ENCODE measurements at regions not wholly inside any gene's neighbourhood (a gene's known extent, or its start where the extent isn't known, plus 50 kb on each side); places are given as distances from the start of the nearest gene placed in this dataset.

DNA sequence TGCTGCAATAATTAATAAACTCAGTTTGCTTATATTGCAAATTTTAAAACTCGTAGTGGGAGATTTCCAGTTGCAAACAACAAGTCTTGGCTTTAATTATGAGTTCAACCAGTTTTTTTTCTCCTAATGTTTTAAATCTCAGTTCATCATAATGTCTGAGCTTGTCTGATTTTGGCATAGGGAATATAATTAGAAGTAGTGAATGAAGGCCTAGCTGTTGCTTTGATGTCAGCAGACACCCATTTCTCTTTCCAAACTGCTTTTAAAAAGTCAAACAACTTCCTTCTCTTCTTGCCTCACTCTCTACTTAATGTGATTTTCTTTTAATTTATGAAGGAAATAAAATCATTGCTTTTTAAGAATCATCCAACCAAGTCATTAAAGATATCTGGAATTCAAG lies 1462.1 kb downstream of the DPP10 start:
- TF ChIP-seq, protein P1, sequence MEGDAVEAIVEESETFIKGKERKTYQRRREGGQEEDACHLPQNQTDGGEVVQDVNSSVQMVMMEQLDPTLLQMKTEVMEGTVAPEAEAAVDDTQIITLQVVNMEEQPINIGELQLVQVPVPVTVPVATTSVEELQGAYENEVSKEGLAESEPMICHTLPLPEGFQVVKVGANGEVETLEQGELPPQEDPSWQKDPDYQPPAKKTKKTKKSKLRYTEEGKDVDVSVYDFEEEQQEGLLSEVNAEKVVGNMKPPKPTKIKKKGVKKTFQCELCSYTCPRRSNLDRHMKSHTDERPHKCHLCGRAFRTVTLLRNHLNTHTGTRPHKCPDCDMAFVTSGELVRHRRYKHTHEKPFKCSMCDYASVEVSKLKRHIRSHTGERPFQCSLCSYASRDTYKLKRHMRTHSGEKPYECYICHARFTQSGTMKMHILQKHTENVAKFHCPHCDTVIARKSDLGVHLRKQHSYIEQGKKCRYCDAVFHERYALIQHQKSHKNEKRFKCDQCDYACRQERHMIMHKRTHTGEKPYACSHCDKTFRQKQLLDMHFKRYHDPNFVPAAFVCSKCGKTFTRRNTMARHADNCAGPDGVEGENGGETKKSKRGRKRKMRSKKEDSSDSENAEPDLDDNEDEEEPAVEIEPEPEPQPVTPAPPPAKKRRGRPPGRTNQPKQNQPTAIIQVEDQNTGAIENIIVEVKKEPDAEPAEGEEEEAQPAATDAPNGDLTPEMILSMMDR (conservative IDR thresholded peaks at IDR 0.05; ENCODE audit: low read depth, low read length): no peak
- DNase-seq (ENCODE audit: low read depth): no peak
- H3K4me3 ChIP-seq (ENCODE audit: low read depth, low read length): no peak overlapping the region

DNA sequence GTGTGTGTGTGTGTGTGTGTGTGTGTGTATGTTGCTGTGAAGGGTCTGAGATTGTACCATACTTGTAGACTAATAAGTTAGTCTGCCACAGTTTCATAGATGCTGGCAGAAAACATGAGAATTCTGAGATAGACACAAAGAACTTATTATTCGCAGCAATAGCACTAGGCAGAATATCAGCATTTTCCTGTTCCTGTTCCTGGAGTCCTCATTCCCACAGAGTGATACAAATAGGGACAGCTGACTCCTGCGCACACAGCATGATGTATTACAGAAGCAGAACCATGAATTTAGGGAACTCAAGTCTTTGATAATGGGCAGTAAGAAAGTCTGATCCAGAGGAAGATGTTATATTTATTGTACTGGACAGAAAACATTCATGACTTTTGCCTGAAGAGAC lies 1466.3 kb downstream of the DPP10 start:
- TF ChIP-seq, protein P1 (conservative IDR thresholded peaks at IDR 0.05; ENCODE audit: low read depth, low read length): no peak
- no peak for DNase-seq (ENCODE audit: low read depth)
- H3K4me3 ChIP-seq (ENCODE audit: low read depth, low read length): no peak overlapping the region

DNA sequence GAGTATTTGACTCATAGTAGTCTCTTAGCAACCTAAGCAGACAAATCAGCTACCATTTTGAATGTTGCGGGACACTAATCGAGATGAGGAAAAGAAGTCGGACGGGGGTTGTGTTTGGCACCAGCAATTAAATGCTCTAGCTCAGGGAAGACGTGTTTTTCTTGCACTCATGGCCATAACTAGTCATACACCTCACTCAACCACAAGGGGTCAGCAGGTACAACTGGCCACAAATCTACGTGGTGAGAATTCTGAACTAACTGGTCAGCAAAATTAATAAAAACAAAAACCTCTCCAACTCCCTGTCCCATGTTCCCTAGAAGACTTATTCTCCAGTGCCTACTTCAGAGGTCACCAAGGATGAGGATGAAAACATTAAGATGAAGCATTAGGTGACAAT lies 1467.8 kb downstream of the DPP10 start:
- TF ChIP-seq, protein P1 (conservative IDR thresholded peaks at IDR 0.05; ENCODE audit: low read depth, low read length): no peak
- no peak for DNase-seq (ENCODE audit: low read depth)

DNA sequence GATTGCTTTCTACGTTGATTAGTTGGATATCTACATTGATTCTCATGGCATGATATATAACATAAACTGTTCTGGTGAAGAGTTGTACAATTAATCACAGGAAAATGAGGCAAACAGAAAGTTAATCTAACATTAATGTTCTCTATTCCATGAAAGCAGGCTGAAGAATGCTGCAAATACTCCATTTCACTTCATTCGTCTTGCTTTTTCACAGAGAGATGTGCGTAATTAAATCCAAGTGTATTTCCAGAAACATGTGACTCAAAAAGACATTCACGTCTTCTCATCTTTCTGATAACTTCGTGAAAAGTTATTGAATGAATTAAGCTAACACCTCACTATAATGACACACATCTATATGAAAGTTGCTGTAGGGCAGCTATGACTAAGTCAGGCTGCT lies 1471.5 kb downstream of the DPP10 start:
- H3K4me3 ChIP-seq (ENCODE audit: low read depth, low read length): no peak overlapping the region
- DNase-seq (ENCODE audit: low read depth): no peak
- TF ChIP-seq, protein P1 (conservative IDR thresholded peaks at IDR 0.05; ENCODE audit: low read depth, low read length): no peak

More for the DNA sequence above, 1467.8 kb downstream of the DPP10 start:
- no peak overlapping the region for H3K4me3 ChIP-seq (ENCODE audit: low read depth, low read length)

DNA sequence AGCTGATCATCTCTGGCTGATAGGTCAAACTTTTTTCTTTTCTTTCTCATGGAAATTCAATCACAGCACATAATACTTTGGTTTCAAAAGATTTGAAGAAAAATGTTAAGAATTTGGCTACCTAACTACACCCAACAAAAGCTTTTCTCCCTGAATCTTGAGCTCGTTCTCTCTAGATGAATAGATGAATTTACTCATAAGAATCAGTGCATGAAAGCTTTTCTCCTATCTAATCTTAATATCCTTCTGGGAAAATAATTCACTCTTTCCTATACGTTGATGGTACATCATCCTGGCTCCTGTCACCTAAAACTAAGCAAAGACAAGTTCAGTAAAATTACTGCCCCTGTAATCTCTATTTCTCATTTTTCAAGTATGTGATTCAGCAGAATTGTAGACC lies 1479.1 kb downstream of the DPP10 start:
- H3K4me3 ChIP-seq (ENCODE audit: low read depth, low read length): no peak overlapping the region
- TF ChIP-seq, protein P1 (conservative IDR thresholded peaks at IDR 0.05; ENCODE audit: low read depth, low read length): no peak
- no peak for DNase-seq (ENCODE audit: low read depth)

DNA sequence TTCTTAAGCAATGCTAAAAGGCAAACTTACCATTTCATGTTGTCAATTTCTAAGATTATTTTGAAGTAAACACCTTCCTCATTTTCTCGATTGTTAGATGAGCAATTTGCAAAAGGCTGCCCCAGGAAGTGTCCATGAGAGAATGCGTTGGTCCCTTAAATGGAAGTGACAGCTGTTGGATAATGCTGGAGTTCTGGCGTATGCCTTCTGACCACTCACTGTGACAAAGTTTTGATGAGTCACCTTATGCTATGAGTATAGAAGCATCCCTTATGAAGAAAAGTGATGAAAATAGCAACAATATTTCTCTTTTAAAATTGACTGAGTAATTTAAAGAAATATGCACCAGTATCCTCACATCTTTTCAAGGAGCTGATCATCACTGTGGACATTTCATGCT lies 1497.5 kb downstream of the DPP10 start:
- no peak overlapping the region for H3K4me3 ChIP-seq (ENCODE audit: low read depth, low read length)
- DNase-seq (ENCODE audit: low read depth): no peak
- TF ChIP-seq, protein P1 (conservative IDR thresholded peaks at IDR 0.05; ENCODE audit: low read depth, low read length): no peak

DNA sequence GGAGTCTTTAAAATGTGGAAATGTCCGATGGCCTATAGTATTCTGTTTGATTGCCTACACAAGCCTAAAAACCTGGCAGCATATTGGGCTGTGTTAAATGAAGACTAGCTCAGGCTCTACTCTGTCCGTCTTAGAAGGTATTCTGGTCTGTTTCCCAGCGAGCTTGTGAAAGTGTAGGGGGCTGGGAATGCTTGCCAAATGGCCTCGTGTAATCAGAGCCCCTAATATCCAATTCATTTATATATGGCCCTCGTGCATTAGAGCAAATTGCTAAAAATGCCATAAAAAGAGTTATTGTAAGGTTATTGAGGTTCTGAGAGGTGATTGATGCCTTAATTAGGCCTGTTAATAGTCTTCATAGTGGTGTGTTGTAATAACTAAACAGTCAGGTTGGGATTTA lies 1500.4 kb downstream of the DPP10 start:
- TF ChIP-seq, protein P1 (conservative IDR thresholded peaks at IDR 0.05; ENCODE audit: low read depth, low read length): no peak
- H3K4me3 ChIP-seq (ENCODE audit: low read depth, low read length): no peak overlapping the region
- no peak for DNase-seq (ENCODE audit: low read depth)

Data from choroid plexus epithelial cell (primary cell).